ENCODE measurements at regions not wholly inside any gene's neighbourhood (a gene's known extent, or its start where the extent isn't known, plus 50 kb on each side); places are given as distances from the start of the nearest gene placed in this dataset.

GRCh38 chr2:120601566-120601965, 134.1 kb upstream of the GLI2 start:
- Histone ChIP-seq H3K36me3 (ENCODE audit: control insufficient read depth in 2 of 2, insufficient read depth in 2 of 2, low read length in 1 of 2) (no peaks in the 10 kb centered on the region), H3K4me3 (no peak overlapping the region), H3K9me3 (replicated peaks; ENCODE audit: control insufficient read depth, insufficient read depth, low read length) (no peaks in the 10 kb centered on the region), H3K27me3 (replicated peaks in 1 of 2; ENCODE audit: control insufficient read depth in 2 of 2, insufficient read depth in 2 of 2, low read length in 1 of 2) (peaks cover 0 to 8% of the 10 kb centered on the region in 2 experiments; a peak in 2 of 4 replicates), H3K27ac (ENCODE audit: control insufficient read depth, insufficient read depth) (no peak overlapping the region), H2AFZ (ENCODE audit: control insufficient read depth, low read depth, low read length) (no peak overlapping the region), H3K4me1 (ENCODE audit: control insufficient read depth, insufficient read depth, low read length) (no peaks in the 10 kb centered on the region), H3K79me2 (ENCODE audit: control insufficient read depth, insufficient read depth, low read length) (no peaks in the 10 kb centered on the region), H4K20me1 (ENCODE audit: control insufficient read depth, insufficient read depth) (no peaks in the 10 kb centered on the region), H3K4me2 (ENCODE audit: control insufficient read depth, insufficient read depth) (no peak overlapping the region), H3K9ac (ENCODE audit: control insufficient read depth, insufficient read depth, low read length) (no peak overlapping the region)
- RAD21 ChIA-PET (ENCODE audit: unreplicated experiment) = no interaction called here
- SMC1A ChIA-PET (ENCODE audit: uncharacterized antibody, unreplicated experiment) = no interaction called here
- CTCF ChIA-PET = no interaction called here
- DNase-seq (ENCODE audit: low read depth, low spot score) = no peak
- TF ChIP-seq E4F1 (IDR thresholded peaks at IDR 0.05; ENCODE audit: borderline replicate concordance, partially characterized antibody) (no peak), BHLHE40 (IDR thresholded peaks at IDR 0.05; ENCODE audit: borderline replicate concordance in 1 of 2, low read depth in 2 of 2, low read length in 1 of 2) (no peak), BACH1 (IDR thresholded peaks at IDR 0.05; ENCODE audit: borderline replicate concordance) (no peak), ASH2L (IDR thresholded peaks at IDR 0.05; ENCODE audit: borderline replicate concordance, low read depth) (no peak), SMC3 (IDR thresholded peaks at IDR 0.05; ENCODE audit: borderline replicate concordance, low read length) (no peak), BMI1 (IDR thresholded peaks at IDR 0.05; ENCODE audit: borderline replicate concordance) (no peak), PML (IDR thresholded peaks at IDR 0.05; ENCODE audit: low read length) (no peak)
- no peak for ATAC-seq
- WGBS (ENCODE audit: insufficient coverage, insufficient replicate concordance, low lambda C conversion rate, missing lambda C conversion rate) = 11% methylated on average over 9 of the region's 9 CpGs
- no peak for FAIRE-seq
- no TSS peak for BruUV-seq (replicated peaks)
- intact Hi-C loops (cut with micrococcal nuclease; ENCODE audit: unreplicated experiment) = no loop called here
- POLR2A ChIA-PET = no interaction called here
- in situ Hi-C loops (cut with MboI) = no loop called here

All from GM12878 (cell line).